Vagina (tissue), 2 donors: ENCODE measurements at regions not wholly inside any gene's neighbourhood (a gene's known extent, or its start where the extent isn't known, plus 50 kb on each side); places are given as distances from the start of the nearest gene placed in this dataset.

Source experiments
- DNase-seq, 2 donors: peaks; one replicate each; pipeline ENCODE4 v3.0.0-alpha.2; 2017; ENCODE audit errors: extremely low spot score in 2 of 2
- H3K27ac ChIP-seq: fragments of 200-600 bp; sonication (generic); one replicate; pipeline ENCODE4 v1.5.1; 2019
- H3K27me3 ChIP-seq: fragments of 200-600 bp; sonication (generic); one replicate; pipeline ENCODE4 v1.5.1; 2019
- H3K36me3 ChIP-seq, 2 donors: fragments of 200-600 bp; sonication (generic); one replicate each; pipeline ENCODE4 v1.5.1; 2017 to 2019
- H3K4me1 ChIP-seq: fragments of 200-600 bp; sonication (generic); one replicate; pipeline ENCODE4 v1.5.1; 2019
- H3K4me3 ChIP-seq, 2 donors: fragments of 200-600 bp; sonication (generic); 1 replicate in 1 of 2; 2 replicates in 1 of 2; pipeline ENCODE4 v1.5.1; 2016 to 2019
- H3K9me3 ChIP-seq: fragments of 200-600 bp; sonication (generic); one replicate; pipeline ENCODE4 v1.5.1; 2019
- POLR2A ChIP-seq, 2 donors: fragments of 450-650 bp; IDR thresholded peaks; one replicate each; pipeline ENCODE4 v1.6.1; 2017; ENCODE audit warnings: antibody characterized with exemption in 2 of 2, mild to moderate bottlenecking in 2 of 2, moderate library complexity in 2 of 2
- POLR2AphosphoS5 ChIP-seq, 2 donors: sonication (generic); formaldehyde crosslinking; IDR thresholded peaks; one replicate each; pipeline ENCODE4 v1.9.0; 2017; ENCODE audit warnings: antibody characterized with exemption in 2 of 2, mild to moderate bottlenecking in 2 of 2, low read depth in 1 of 2; ENCODE audit not compliant: insufficient read depth in 1 of 2
- intact Hi-C: fragments of 100-400 bp; cut with DNase I; formaldehyde crosslinking; loops from one replicate; pipeline ENCODE4 v1.15.1; 2023
- TF ChIP-seq, protein P1 (sequence below), 3 experiments: fragments of 450-650 bp in 2 of 3; fragments of 200-600 bp in 1 of 3; sonication (generic) in 1 of 3; IDR thresholded peaks; one replicate each; pipeline ENCODE4 v1.5.1; 2017 to 2019; ENCODE audit warnings: antibody characterized with exemption in 3 of 3, mild to moderate bottlenecking in 2 of 3, moderate library complexity in 2 of 3

DNA sequence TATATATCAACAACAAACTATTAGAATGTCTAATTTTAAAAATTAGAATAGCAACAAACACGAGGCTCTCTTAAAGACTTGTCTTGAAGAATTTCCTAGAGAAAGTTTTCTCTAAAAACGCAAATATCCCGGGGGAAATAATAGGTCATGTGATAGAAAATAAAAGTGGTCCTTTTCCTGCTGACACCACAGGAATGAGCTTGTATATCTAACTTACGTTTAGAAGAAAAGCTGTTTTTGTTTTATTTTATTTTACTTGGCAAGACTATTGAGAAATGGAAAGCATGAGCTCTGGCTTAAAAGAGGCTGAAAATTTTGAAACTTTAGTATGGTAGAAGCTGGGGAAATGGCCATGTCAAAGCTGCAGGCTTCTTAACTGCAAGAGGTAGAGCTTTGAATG, 465.0 kb downstream of the AGTPBP1 start:
- intact Hi-C loops: loop anchor here (10.0 kb wide), 1 partner anchor 1388 kb away; no protein-coding TSS in a partner anchor
- H3K4me3 ChIP-seq: no peak overlapping the region
- no peaks in the 10 kb centered on the region for H3K9me3 ChIP-seq
- no peaks in the 10 kb centered on the region for H3K36me3 ChIP-seq
- peaks cover 9% of the 10 kb centered on the region for H3K4me1 ChIP-seq
- TF ChIP-seq POLR2AphosphoS5 (IDR thresholded peaks at IDR 0.05; ENCODE audit: insufficient read depth in 1 of 2, low read depth in 1 of 2) (no peak), POLR2A (IDR thresholded peaks at IDR 0.05) (no peak)
- TF ChIP-seq, protein P1, sequence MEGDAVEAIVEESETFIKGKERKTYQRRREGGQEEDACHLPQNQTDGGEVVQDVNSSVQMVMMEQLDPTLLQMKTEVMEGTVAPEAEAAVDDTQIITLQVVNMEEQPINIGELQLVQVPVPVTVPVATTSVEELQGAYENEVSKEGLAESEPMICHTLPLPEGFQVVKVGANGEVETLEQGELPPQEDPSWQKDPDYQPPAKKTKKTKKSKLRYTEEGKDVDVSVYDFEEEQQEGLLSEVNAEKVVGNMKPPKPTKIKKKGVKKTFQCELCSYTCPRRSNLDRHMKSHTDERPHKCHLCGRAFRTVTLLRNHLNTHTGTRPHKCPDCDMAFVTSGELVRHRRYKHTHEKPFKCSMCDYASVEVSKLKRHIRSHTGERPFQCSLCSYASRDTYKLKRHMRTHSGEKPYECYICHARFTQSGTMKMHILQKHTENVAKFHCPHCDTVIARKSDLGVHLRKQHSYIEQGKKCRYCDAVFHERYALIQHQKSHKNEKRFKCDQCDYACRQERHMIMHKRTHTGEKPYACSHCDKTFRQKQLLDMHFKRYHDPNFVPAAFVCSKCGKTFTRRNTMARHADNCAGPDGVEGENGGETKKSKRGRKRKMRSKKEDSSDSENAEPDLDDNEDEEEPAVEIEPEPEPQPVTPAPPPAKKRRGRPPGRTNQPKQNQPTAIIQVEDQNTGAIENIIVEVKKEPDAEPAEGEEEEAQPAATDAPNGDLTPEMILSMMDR (IDR thresholded peaks at IDR 0.05): no peak
- no peaks in the 10 kb centered on the region for H3K27me3 ChIP-seq
- no peak overlapping the region for H3K27ac ChIP-seq
- no peak for DNase-seq

DNA sequence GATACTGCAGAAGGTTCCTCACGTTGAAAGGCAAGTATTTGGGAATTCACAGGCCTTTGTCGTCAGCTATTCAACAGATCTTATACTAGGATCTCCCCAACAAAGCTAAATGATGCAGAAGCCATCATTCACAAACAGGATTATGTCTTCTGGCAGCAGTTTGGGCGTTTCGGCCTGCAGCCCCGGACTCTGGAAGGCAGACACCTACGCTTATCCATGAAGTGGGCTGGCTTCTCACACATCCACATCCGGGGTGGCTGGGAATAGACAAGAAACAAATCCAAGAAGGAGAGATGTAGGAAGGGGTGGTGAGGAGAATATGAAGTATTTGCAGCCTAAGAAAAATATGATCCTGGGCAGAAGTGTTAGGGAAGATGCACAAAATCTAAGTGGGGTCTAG, 471.9 kb downstream of the AGTPBP1 start:
- Histone ChIP-seq H3K4me1 (peaks cover 6% of the 10 kb centered on the region), H3K9me3 (no peaks in the 10 kb centered on the region), H3K27ac (no peak overlapping the region), H3K4me3 (no peak overlapping the region), H3K27me3 (no peaks in the 10 kb centered on the region), H3K36me3 (no peaks in the 10 kb centered on the region)
- TF ChIP-seq POLR2A (IDR thresholded peaks at IDR 0.05) (no peak), POLR2AphosphoS5 (IDR thresholded peaks at IDR 0.05; ENCODE audit: insufficient read depth in 1 of 2, low read depth in 1 of 2) (no peak)
- TF ChIP-seq, protein P1 (IDR thresholded peaks at IDR 0.05): no peak
- DNase-seq: no peak
- intact Hi-C loops: loop anchor here (10.0 kb wide), 1 partner anchor 1395 kb away; no protein-coding TSS in a partner anchor

DNA sequence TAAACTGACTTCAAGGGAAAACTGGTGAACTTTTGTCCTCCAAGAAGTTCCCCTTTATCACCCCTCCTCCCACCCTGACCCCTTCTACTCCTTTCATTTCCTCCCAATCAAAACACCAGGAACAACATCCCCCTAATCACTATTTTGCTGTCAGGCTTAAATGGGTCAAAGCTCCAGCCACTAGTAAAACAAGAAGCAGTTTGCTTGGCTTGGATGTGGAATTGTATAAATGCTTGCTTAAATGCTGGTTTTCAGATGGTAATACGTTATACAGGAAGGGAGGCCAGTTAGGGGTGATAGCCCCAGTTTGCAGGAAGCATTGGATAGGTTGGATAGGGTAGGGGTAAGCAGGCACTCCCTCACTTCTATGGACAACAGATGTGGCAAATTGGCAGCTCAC, 473.6 kb downstream of the AGTPBP1 start:
- Histone ChIP-seq H3K4me3 (no peak overlapping the region), H3K27ac (no peak overlapping the region), H3K9me3 (no peaks in the 10 kb centered on the region), H3K4me1 (peaks cover 6% of the 10 kb centered on the region), H3K36me3 (no peaks in the 10 kb centered on the region), H3K27me3 (no peaks in the 10 kb centered on the region)
- no peak for DNase-seq
- TF ChIP-seq POLR2AphosphoS5 (IDR thresholded peaks at IDR 0.05; ENCODE audit: insufficient read depth in 1 of 2, low read depth in 1 of 2) (no peak), POLR2A (IDR thresholded peaks at IDR 0.05) (no peak)
- TF ChIP-seq, protein P1 (IDR thresholded peaks at IDR 0.05): no peak
- intact Hi-C loops: no loop called here

DNA sequence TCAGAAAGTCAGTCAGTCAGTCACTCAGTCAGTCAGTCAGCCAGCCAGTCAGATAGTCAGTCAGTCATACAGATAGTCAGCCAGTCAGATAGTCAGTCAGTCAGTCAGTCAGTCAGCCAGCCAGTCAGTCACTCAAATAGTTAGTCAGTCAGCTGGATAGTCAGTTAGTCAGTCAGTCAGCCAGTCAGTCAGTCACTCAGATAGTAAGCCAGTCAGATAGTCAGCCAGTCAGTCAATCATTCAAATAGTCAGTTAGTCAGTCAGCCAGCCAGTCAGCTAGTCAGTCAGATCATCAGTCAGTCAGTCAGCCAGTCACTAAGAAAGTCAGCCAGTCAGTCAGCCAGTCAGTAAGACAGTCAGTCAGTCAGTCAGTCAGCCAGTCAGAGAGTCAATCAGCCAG, 477.1 kb downstream of the AGTPBP1 start:
- DNase-seq: no peak
- peaks cover 6% of the 10 kb centered on the region for H3K4me1 ChIP-seq
- no peaks in the 10 kb centered on the region for H3K9me3 ChIP-seq
- H3K4me3 ChIP-seq: no peak overlapping the region
- TF ChIP-seq POLR2A (IDR thresholded peaks at IDR 0.05) (no peak), POLR2AphosphoS5 (IDR thresholded peaks at IDR 0.05; ENCODE audit: insufficient read depth in 1 of 2, low read depth in 1 of 2) (no peak)
- TF ChIP-seq, protein P1 (IDR thresholded peaks at IDR 0.05): no peak
- no peak overlapping the region for H3K27ac ChIP-seq
- no peaks in the 10 kb centered on the region for H3K36me3 ChIP-seq
- H3K27me3 ChIP-seq: no peaks in the 10 kb centered on the region
- intact Hi-C loops: no loop called here

DNA sequence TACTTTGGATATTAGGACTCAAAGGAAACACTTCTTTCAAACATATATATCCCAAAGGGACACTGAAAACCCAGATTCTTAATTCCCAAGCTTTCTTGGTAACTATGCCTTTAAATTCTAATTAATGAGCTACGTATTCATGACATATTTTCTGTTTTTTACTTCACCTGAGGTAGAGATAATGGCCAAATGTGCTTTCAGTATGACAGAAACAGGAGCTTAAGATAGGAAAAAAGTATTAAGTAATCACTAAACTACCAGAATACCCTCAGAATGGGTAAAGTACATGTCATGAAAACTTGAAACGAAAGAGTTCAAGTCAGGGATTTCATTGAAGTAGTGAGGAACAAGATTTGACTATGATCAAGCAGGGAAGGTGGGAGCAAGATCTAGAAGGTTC, 478.5 kb downstream of the AGTPBP1 start:
- H3K36me3 ChIP-seq: no peaks in the 10 kb centered on the region
- no peak overlapping the region for H3K27ac ChIP-seq
- DNase-seq: no peak
- intact Hi-C loops: no loop called here
- no peaks in the 10 kb centered on the region for H3K27me3 ChIP-seq
- H3K9me3 ChIP-seq: no peaks in the 10 kb centered on the region
- peaks cover 6% of the 10 kb centered on the region for H3K4me1 ChIP-seq
- TF ChIP-seq POLR2A (IDR thresholded peaks at IDR 0.05) (no peak), POLR2AphosphoS5 (IDR thresholded peaks at IDR 0.05; ENCODE audit: insufficient read depth in 1 of 2, low read depth in 1 of 2) (no peak)
- TF ChIP-seq, protein P1 (IDR thresholded peaks at IDR 0.05): no peak
- no peak overlapping the region for H3K4me3 ChIP-seq
